Liver (tissue), 8 donors: ENCODE measurements at regions not wholly inside any gene's neighbourhood (a gene's known extent, or its start where the extent isn't known, plus 50 kb on each side); places are given as distances from the start of the nearest gene placed in this dataset.

Experiments
- DNase-seq: peaks from one replicate; pipeline ENCODE4 v3.0.0-alpha.2; 2017; ENCODE audit warnings: low spot score
- H3K27ac ChIP-seq, 2 donors: one replicate each; pipeline ENCODE4 v1.7.0; 2013; ENCODE audit warnings: inconsistent platforms in 2 of 2, low read length in 2 of 2, control low read depth in 1 of 2, low read depth in 1 of 2, mild to moderate bottlenecking in 1 of 2
- H3K27me3 ChIP-seq, 4 donors: one replicate each; pipeline versions ENCODE4 v1.6.1 to v1.7.0; 2013; ENCODE audit warnings: low read length in 3 of 4, inconsistent platforms in 1 of 4, mild to moderate bottlenecking in 1 of 4, moderate library complexity in 1 of 4; ENCODE audit not compliant: control insufficient read depth in 4 of 4, insufficient read depth in 4 of 4
- H3K36me3 ChIP-seq, 4 donors: one replicate each; pipeline versions ENCODE4 v1.6.1 to v1.7.0; 2013; ENCODE audit warnings: low read length in 3 of 4, mild to moderate bottlenecking in 3 of 4, low read depth in 1 of 4, moderate library complexity in 1 of 4; ENCODE audit not compliant: control insufficient read depth in 4 of 4, insufficient read depth in 3 of 4
- H3K4me1 ChIP-seq, 4 donors: one replicate each; pipeline versions ENCODE4 v1.6.1 to v1.7.0; 2013; ENCODE audit warnings: low read length in 3 of 4, mild to moderate bottlenecking in 3 of 4, moderate library complexity in 1 of 4; ENCODE audit not compliant: control insufficient read depth in 4 of 4, insufficient read depth in 4 of 4
- H3K4me3 ChIP-seq, 3 donors: one replicate each; pipeline versions ENCODE4 v1.6.1 to v1.7.0; 2013; ENCODE audit warnings: low read length in 3 of 3, control low read depth in 1 of 3, low read depth in 1 of 3, mild to moderate bottlenecking in 1 of 3
- H3K9ac ChIP-seq, 2 donors: one replicate each; pipeline ENCODE4 v1.7.0; 2013; ENCODE audit warnings: low read length in 2 of 2, mild to moderate bottlenecking in 2 of 2, moderate library complexity in 2 of 2, control low read depth in 1 of 2, low read depth in 1 of 2
- H3K9me3 ChIP-seq, 4 donors: one replicate each; pipeline versions ENCODE4 v1.6.1 to v1.7.0; 2013; ENCODE audit warnings: low read length in 3 of 4; ENCODE audit not compliant: control insufficient read depth in 4 of 4
- EGR1 ChIP-seq, 2 donors: IDR thresholded peaks; 2 replicates each; pipeline ENCODE4 v1.6.1; 2016 to 2018; ENCODE audit warnings: antibody characterized with exemption in 2 of 2, low read depth in 2 of 2
- FOXA1 ChIP-seq: IDR thresholded peaks from 2 replicates; pipeline ENCODE4 v1.6.1; 2016; ENCODE audit warnings: antibody characterized with exemption
- FOXA2 ChIP-seq: IDR thresholded peaks from 2 replicates; pipeline ENCODE4 v1.6.1; 2016; ENCODE audit warnings: antibody characterized with exemption
- GABPA ChIP-seq, 2 donors: IDR thresholded peaks in 1 of 2; conservative IDR thresholded peaks in 1 of 2; 2 replicates each; pipeline ENCODE4 v1.6.1; 2016; ENCODE audit warnings: antibody characterized with exemption in 2 of 2, mild to moderate bottlenecking in 1 of 2, moderate library complexity in 1 of 2
- HNF4A ChIP-seq, 2 donors: conservative IDR thresholded peaks; 2 replicates each; pipeline ENCODE4 v1.6.1; 2016; ENCODE audit warnings: antibody characterized with exemption in 2 of 2, mild to moderate bottlenecking in 2 of 2
- HNF4G ChIP-seq: IDR thresholded peaks from 2 replicates; pipeline ENCODE4 v1.6.1; 2016; ENCODE audit warnings: antibody characterized with exemption
- JUND ChIP-seq, 2 donors: IDR thresholded peaks; 2 replicates each; pipeline ENCODE4 v1.6.1; 2016; ENCODE audit warnings: antibody characterized with exemption in 2 of 2
- NR2F2 ChIP-seq: IDR thresholded peaks from 2 replicates; pipeline ENCODE4 v1.6.1; 2016; ENCODE audit warnings: antibody characterized with exemption
- RAD21 ChIP-seq, 2 donors: IDR thresholded peaks; 2 replicates each; pipeline ENCODE4 v1.6.1; 2016; ENCODE audit warnings: antibody characterized with exemption in 2 of 2, mild to moderate bottlenecking in 2 of 2
- RXRA ChIP-seq, 2 donors: IDR thresholded peaks; 2 replicates each; pipeline ENCODE4 v1.6.1; 2017 to 2018; ENCODE audit warnings: antibody characterized with exemption in 2 of 2, mild to moderate bottlenecking in 1 of 2
- SP1 ChIP-seq: IDR thresholded peaks from 2 replicates; pipeline ENCODE4 v1.6.1; 2018; ENCODE audit warnings: antibody characterized with exemption, mild to moderate bottlenecking
- TAF1 ChIP-seq: conservative IDR thresholded peaks from 2 replicates; pipeline ENCODE4 v1.6.1; 2016; ENCODE audit warnings: antibody characterized with exemption, mild to moderate bottlenecking
- YY1 ChIP-seq: IDR thresholded peaks from 2 replicates; pipeline ENCODE4 v1.6.1; 2016; ENCODE audit warnings: antibody characterized with exemption, mild to moderate bottlenecking
- WGBS: extraction: QIAGEN DNeasy Blood & Tissue Kit; methylation state at CpG from one replicate; pipeline ENCODE4 v1.1.7; 2013; 5-methylcytosine and 5-hydroxymethylcytosine counted together
- TF ChIP-seq, protein P1 (sequence below): IDR thresholded peaks from 2 replicates; pipeline ENCODE4 v1.6.1; 2016; ENCODE audit warnings: antibody characterized with exemption
- TF ChIP-seq, protein P2 (sequence below): IDR thresholded peaks from 2 replicates; pipeline ENCODE4 v1.6.1; 2016; ENCODE audit warnings: antibody characterized with exemption
- TF ChIP-seq, protein P3 (sequence below): IDR thresholded peaks from 2 replicates; pipeline ENCODE4 v1.6.1; 2016; ENCODE audit warnings: antibody characterized with exemption
- TF ChIP-seq, protein P4 (sequence below): IDR thresholded peaks from 2 replicates; pipeline ENCODE4 v1.6.1; 2016; ENCODE audit warnings: antibody characterized with exemption, mild to moderate bottlenecking
- TF ChIP-seq, protein P5 (sequence below): fragments of 150-350 bp; IDR thresholded peaks from 2 replicates; pipeline ENCODE4 v1.5.1; 2017; ENCODE audit warnings: improper control_type of control experiment, low read depth, low read length; ENCODE audit not compliant: missing input control
- donor health status: healthy.
- donor health status: healthy.
- donor health status: healthy.
- donor health status: healthy.
- donor health status: healthy.

DNA sequence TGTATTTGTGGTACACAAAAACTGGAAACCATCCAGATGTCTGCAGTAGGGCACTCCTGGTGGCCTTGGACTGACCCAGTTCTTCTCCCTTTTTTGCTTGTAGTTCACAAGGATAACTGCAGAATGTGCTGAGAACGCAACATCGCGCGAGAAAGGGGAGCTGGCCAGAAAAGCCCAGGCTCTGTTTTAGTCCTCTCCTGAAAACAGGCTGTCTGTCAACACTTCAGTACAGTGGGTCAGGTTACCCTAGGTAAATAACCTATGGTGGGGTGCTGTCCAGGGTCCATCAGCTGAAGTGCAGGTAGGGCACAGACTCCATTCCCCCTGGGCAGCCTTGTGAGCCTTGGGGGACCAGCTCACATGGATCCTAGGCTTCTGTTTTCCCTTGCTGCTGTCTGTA is 495.8 kb downstream of the MDFIC start:
- H3K9me3 ChIP-seq = no peaks in the 10 kb centered on the region
- H3K9ac ChIP-seq = no peak overlapping the region
- no peak for TF ChIP-seq HNF4G
- no peak for TF ChIP-seq EGR1 (IDR thresholded peaks at IDR 0.05; ENCODE audit: low read depth in 2 of 2)
- TF ChIP-seq, protein P1, sequence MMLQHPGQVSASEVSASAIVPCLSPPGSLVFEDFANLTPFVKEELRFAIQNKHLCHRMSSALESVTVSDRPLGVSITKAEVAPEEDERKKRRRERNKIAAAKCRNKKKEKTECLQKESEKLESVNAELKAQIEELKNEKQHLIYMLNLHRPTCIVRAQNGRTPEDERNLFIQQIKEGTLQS = no peak
- TF ChIP-seq, protein P2, sequence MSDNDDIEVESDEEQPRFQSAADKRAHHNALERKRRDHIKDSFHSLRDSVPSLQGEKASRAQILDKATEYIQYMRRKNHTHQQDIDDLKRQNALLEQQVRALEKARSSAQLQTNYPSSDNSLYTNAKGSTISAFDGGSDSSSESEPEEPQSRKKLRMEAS = no peak
- no peak for TF ChIP-seq JUND (IDR thresholded peaks at IDR 0.05)
- TF ChIP-seq, protein P3, sequence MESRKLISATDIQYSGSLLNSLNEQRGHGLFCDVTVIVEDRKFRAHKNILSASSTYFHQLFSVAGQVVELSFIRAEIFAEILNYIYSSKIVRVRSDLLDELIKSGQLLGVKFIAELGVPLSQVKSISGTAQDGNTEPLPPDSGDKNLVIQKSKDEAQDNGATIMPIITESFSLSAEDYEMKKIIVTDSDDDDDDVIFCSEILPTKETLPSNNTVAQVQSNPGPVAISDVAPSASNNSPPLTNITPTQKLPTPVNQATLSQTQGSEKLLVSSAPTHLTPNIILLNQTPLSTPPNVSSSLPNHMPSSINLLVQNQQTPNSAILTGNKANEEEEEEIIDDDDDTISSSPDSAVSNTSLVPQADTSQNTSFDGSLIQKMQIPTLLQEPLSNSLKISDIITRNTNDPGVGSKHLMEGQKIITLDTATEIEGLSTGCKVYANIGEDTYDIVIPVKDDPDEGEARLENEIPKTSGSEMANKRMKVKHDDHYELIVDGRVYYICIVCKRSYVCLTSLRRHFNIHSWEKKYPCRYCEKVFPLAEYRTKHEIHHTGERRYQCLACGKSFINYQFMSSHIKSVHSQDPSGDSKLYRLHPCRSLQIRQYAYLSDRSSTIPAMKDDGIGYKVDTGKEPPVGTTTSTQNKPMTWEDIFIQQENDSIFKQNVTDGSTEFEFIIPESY = no peak
- TF ChIP-seq, protein P4, sequence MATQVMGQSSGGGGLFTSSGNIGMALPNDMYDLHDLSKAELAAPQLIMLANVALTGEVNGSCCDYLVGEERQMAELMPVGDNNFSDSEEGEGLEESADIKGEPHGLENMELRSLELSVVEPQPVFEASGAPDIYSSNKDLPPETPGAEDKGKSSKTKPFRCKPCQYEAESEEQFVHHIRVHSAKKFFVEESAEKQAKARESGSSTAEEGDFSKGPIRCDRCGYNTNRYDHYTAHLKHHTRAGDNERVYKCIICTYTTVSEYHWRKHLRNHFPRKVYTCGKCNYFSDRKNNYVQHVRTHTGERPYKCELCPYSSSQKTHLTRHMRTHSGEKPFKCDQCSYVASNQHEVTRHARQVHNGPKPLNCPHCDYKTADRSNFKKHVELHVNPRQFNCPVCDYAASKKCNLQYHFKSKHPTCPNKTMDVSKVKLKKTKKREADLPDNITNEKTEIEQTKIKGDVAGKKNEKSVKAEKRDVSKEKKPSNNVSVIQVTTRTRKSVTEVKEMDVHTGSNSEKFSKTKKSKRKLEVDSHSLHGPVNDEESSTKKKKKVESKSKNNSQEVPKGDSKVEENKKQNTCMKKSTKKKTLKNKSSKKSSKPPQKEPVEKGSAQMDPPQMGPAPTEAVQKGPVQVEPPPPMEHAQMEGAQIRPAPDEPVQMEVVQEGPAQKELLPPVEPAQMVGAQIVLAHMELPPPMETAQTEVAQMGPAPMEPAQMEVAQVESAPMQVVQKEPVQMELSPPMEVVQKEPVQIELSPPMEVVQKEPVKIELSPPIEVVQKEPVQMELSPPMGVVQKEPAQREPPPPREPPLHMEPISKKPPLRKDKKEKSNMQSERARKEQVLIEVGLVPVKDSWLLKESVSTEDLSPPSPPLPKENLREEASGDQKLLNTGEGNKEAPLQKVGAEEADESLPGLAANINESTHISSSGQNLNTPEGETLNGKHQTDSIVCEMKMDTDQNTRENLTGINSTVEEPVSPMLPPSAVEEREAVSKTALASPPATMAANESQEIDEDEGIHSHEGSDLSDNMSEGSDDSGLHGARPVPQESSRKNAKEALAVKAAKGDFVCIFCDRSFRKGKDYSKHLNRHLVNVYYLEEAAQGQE = no peak
- no peak for TF ChIP-seq RXRA (IDR thresholded peaks at IDR 0.05)
- no peak for TF ChIP-seq SP1
- TF ChIP-seq RAD21 (IDR thresholded peaks at IDR 0.05) = no peak
- TF ChIP-seq FOXA2 = no peak
- TF ChIP-seq YY1 = no peak
- TF ChIP-seq TAF1 = no peak
- no peak for TF ChIP-seq FOXA1
- TF ChIP-seq, protein P5, sequence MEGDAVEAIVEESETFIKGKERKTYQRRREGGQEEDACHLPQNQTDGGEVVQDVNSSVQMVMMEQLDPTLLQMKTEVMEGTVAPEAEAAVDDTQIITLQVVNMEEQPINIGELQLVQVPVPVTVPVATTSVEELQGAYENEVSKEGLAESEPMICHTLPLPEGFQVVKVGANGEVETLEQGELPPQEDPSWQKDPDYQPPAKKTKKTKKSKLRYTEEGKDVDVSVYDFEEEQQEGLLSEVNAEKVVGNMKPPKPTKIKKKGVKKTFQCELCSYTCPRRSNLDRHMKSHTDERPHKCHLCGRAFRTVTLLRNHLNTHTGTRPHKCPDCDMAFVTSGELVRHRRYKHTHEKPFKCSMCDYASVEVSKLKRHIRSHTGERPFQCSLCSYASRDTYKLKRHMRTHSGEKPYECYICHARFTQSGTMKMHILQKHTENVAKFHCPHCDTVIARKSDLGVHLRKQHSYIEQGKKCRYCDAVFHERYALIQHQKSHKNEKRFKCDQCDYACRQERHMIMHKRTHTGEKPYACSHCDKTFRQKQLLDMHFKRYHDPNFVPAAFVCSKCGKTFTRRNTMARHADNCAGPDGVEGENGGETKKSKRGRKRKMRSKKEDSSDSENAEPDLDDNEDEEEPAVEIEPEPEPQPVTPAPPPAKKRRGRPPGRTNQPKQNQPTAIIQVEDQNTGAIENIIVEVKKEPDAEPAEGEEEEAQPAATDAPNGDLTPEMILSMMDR = no peak
- TF ChIP-seq NR2F2 = no peak
- TF ChIP-seq GABPA (IDR thresholded peaks at IDR 0.05 in 1 of 2, conservative IDR thresholded peaks at IDR 0.05 in 1 of 2) = no peak
- TF ChIP-seq HNF4A (conservative IDR thresholded peaks at IDR 0.05) = no peak
- no peak for DNase-seq
- H3K36me3 ChIP-seq = no peaks in the 10 kb centered on the region
- no peak overlapping the region for H3K27ac ChIP-seq
- WGBS = 57% methylated on average over 4 of the region's 4 CpGs
- peaks cover 0 to 2% (median 0%) of the 10 kb centered on the region in 4 donors for H3K4me1 ChIP-seq
- H3K4me3 ChIP-seq = no peak overlapping the region
- peaks cover 0 to 3% (median 1%) of the 10 kb centered on the region in 4 donors for H3K27me3 ChIP-seq
